K562 (cell line): ENCODE measurements at regions not wholly inside any gene's neighbourhood (a gene's known extent, or its start where the extent isn't known, plus 50 kb on each side); places are given as distances from the start of the nearest gene placed in this dataset.

Source experiments
- ATAC-seq: fragments of 200-7000 bp; cut with Tn5 transposase; 3 replicates; pipeline ENCODE4 v1.9.1; 2020; ENCODE audit warnings: moderate library complexity
- BruUV-seq: library from RNA; stranded (reverse); fragments of 400-500 nt; replicated peaks from 2 replicates; lab custom pipeline; 2021; lab: Mats Ljungman, UMichigan
- CTCF ChIA-PET: fragments of 300-600 bp; formaldehyde crosslinking; extraction: SDS; loops from one replicate; lab custom pipeline; 2021; ENCODE audit warnings: low intra/inter-chr PET ratio; lab: Yijun Ruan, JAX
- POLR2A ChIA-PET: fragments of 300-600, 350-650 bp; sonication (Branson Sonifier 250); formaldehyde crosslinking; extraction: SDS; loops from one replicate; lab custom pipeline; 2021; ENCODE audit warnings: antibody characterized with exemption, inconsistent platforms; lab: Yijun Ruan, JAX
- DNase-seq, 4 experiments: peaks; one replicate each; pipeline versions ENCODE4 v3.0.0 to v3.0.0-alpha.2; 2011 to 2018; ENCODE audit warnings: low spot score in 3 of 4, mixed read lengths in 3 of 4; ENCODE audit errors: extremely low read depth in 1 of 4
- FAIRE-seq: peaks from 2 replicates; lab custom pipeline; 2011; peaks lifted over from hg19 to GRCh38; lab: Jason Lieb, UNC
- H2AFZ ChIP-seq: 2 replicates; pipeline ENCODE4 v1.6.0; 2011; ENCODE audit warnings: low read depth, low read length, control low read depth, inconsistent platforms
- H3K27ac ChIP-seq: fragments of 200-600 bp; 3 replicates; pipeline ENCODE4 v1.8.0; 2011; ENCODE audit warnings: low read depth, mild to moderate bottlenecking, control low read depth, inconsistent platforms, low read length, moderate library complexity, mixed read lengths; ENCODE audit errors: extremely low read depth
- H3K27me3 ChIP-seq, 2 experiments: fragments of 300-600 bp in 1 of 2; 2 replicates in 1 of 2; 3 replicates in 1 of 2; pipeline versions ENCODE4 v1.6.0 to v1.8.0; 2011; ENCODE audit warnings: inconsistent platforms in 2 of 2, low read length in 2 of 2, mild to moderate bottlenecking in 1 of 2, mixed read lengths in 1 of 2, moderate library complexity in 1 of 2; ENCODE audit not compliant: control insufficient read depth in 2 of 2, insufficient read depth in 2 of 2
- H3K36me3 ChIP-seq: fragments of 300-600 bp; 3 replicates; pipeline ENCODE4 v1.8.0; 2011; ENCODE audit warnings: mild to moderate bottlenecking, low read length, inconsistent platforms; ENCODE audit not compliant: control insufficient read depth, insufficient read depth
- H3K4me1 ChIP-seq, 2 experiments: fragments of 200-600 bp in 1 of 2; replicated peaks in 1 of 2; 2 replicates in 1 of 2; 3 replicates in 1 of 2; pipeline versions ENCODE4 v1.5.1 to v1.8.0; 2011; ENCODE audit warnings: inconsistent platforms in 2 of 2, low read length in 2 of 2, mild to moderate bottlenecking in 1 of 2, mixed read lengths in 1 of 2, moderate library complexity in 1 of 2; ENCODE audit not compliant: control insufficient read depth in 2 of 2, insufficient read depth in 2 of 2
- H3K4me2 ChIP-seq: 2 replicates; pipeline ENCODE4 v1.6.1; 2011; ENCODE audit warnings: low read length, control low read depth, inconsistent platforms, mixed read lengths; ENCODE audit not compliant: insufficient read depth
- H3K4me3 ChIP-seq: fragments of 200-600 bp; sonication (generic), shearing (Covaris generic); 2 replicates; pipeline ENCODE4 v1.5.1; 2016; ENCODE audit warnings: control low read depth, inconsistent platforms
- H3K79me2 ChIP-seq: fragments of 200-600 bp; 3 replicates; pipeline ENCODE4 v1.8.0; 2011; ENCODE audit warnings: low read length, inconsistent platforms; ENCODE audit not compliant: control insufficient read depth, insufficient read depth
- H3K9ac ChIP-seq, 2 experiments: 2 replicates each; pipeline versions ENCODE4 v1.6.0 to v1.6.1; 2011; ENCODE audit warnings: low read depth in 2 of 2, low read length in 2 of 2, control low read depth in 1 of 2, inconsistent platforms in 1 of 2, mild to moderate bottlenecking in 1 of 2, mixed read lengths in 1 of 2; ENCODE audit not compliant: insufficient read depth in 1 of 2
- H3K9me1 ChIP-seq: one replicate; pipeline ENCODE4 v1.6.0; 2011; ENCODE audit warnings: inconsistent platforms, mild to moderate bottlenecking, low read length, moderate library complexity; ENCODE audit not compliant: control insufficient read depth, insufficient read depth
- H3K9me3 ChIP-seq: replicated peaks from 2 replicates; pipeline ENCODE4 v1.5.1; 2011; ENCODE audit warnings: low read depth, low read length, inconsistent platforms; ENCODE audit not compliant: control insufficient read depth, insufficient read depth
- H4K20me1 ChIP-seq: replicated peaks from 2 replicates; pipeline ENCODE4 v1.6.1; 2011; ENCODE audit warnings: low read length, inconsistent platforms, mixed read lengths; ENCODE audit not compliant: control insufficient read depth, insufficient read depth
- ARNT ChIP-seq, 2 experiments: fragments of 450-650 bp; IDR thresholded peaks; 2 replicates each; pipeline ENCODE4 v1.6.1; 2016; ENCODE audit warnings: mild to moderate bottlenecking in 1 of 2
- CC2D1A ChIP-seq: fragments of 450-650 bp; IDR thresholded peaks from 2 replicates; pipeline ENCODE4 v1.6.1; 2017; ENCODE audit warnings: mild to moderate bottlenecking
- CHD2 ChIP-seq: IDR thresholded peaks from 2 replicates; pipeline ENCODE4 v1.6.1; 2011; ENCODE audit warnings: low read depth, low read length
- CREM ChIP-seq: IDR thresholded peaks from 2 replicates; pipeline ENCODE4 v1.6.1; 2014; ENCODE audit warnings: antibody characterized with exemption, low read depth
- CSDE1 ChIP-seq, 2 experiments: fragments of 450-650 bp; IDR thresholded peaks; 2 replicates each; pipeline ENCODE4 v1.6.1; 2016; ENCODE audit warnings: mild to moderate bottlenecking in 1 of 2
- DNMT1 ChIP-seq: fragments of 450-650 bp; IDR thresholded peaks from 2 replicates; pipeline ENCODE4 v1.6.1; 2016; ENCODE audit warnings: antibody characterized with exemption, mild to moderate bottlenecking
- EP400 ChIP-seq: fragments of 450-650 bp; IDR thresholded peaks from 2 replicates; pipeline ENCODE4 v1.6.1; 2017; ENCODE audit warnings: antibody characterized with exemption, mild to moderate bottlenecking, moderate library complexity
- FUS ChIP-seq: fragments of 200-400 bp; formaldehyde crosslinking; optimal IDR thresholded peaks from 2 replicates; pipeline ENCODE3; 2017; ENCODE audit warnings: low read depth, low read length
- MAFF ChIP-seq: IDR thresholded peaks from 2 replicates; pipeline ENCODE4 v1.6.1; 2012; ENCODE audit warnings: low read length, improper control_type of control experiment
- NFYB ChIP-seq: IDR thresholded peaks from 2 replicates; pipeline ENCODE4 v1.6.1; 2011; ENCODE audit warnings: mild to moderate bottlenecking, moderate library complexity; ENCODE audit not compliant: insufficient read length; ENCODE audit errors: extremely low read depth
- PCBP1 ChIP-seq: fragments of 200-400 bp; formaldehyde crosslinking; IDR thresholded peaks from 2 replicates; pipeline ENCODE4 v1.6.1; 2018; ENCODE audit warnings: mild to moderate bottlenecking, low read depth, low read length; ENCODE audit not compliant: poor library complexity, severe bottlenecking
- PHF20 ChIP-seq: fragments of 450-650 bp; IDR thresholded peaks from 2 replicates; pipeline ENCODE4 v1.6.1; 2018; ENCODE audit not compliant: partially characterized antibody
- PYGO2 ChIP-seq: fragments of 450-650 bp; IDR thresholded peaks from 2 replicates; pipeline ENCODE4 v1.6.1; 2016; ENCODE audit warnings: mild to moderate bottlenecking, missing genetic modification characterization, moderate library complexity, missing compliant biosample characterization
- SAFB ChIP-seq: fragments of 200-400 bp; formaldehyde crosslinking; IDR thresholded peaks from 2 replicates; pipeline ENCODE4 v1.6.1; 2017; ENCODE audit warnings: low read depth, low read length, borderline replicate concordance
- SAP30 ChIP-seq: fragments of 200-600 bp; sonication (generic); IDR thresholded peaks from 2 replicates; pipeline ENCODE4 v1.6.1; 2012; ENCODE audit warnings: borderline replicate concordance, low read depth, mild to moderate bottlenecking, moderate library complexity, low read length, control low read depth, inconsistent platforms; ENCODE audit not compliant: insufficient read depth, poor library complexity, severe bottlenecking
- SIRT6 ChIP-seq: IDR thresholded peaks from one replicate; pipeline ENCODE4 v1.6.1; 2012; ENCODE audit warnings: low read depth, mild to moderate bottlenecking, control low read depth, inconsistent platforms, low read length, moderate library complexity
- SNRNP70 ChIP-seq: fragments of 200-400 bp; formaldehyde crosslinking; optimal IDR thresholded peaks from 2 replicates; pipeline ENCODE3; 2017; ENCODE audit warnings: low read depth, low read length
- TAF9B ChIP-seq: fragments of 450-650 bp; IDR thresholded peaks from 2 replicates; pipeline ENCODE4 v1.6.1; 2018; ENCODE audit warnings: mild to moderate bottlenecking; ENCODE audit not compliant: partially characterized antibody
- ZNF696 ChIP-seq: fragments of 250-450 bp; sonication (Bioruptor Pico); conservative IDR thresholded peaks from 2 replicates; pipeline ENCODE4 v1.4.0; 2020; ENCODE audit warnings: mild to moderate bottlenecking, moderate library complexity
- WGBS: fragments of 100-300 bp; shearing (Covaris generic); methylation state at CpG from one replicate; pipeline ENCODE4 v1.1.6; 2016; ENCODE audit warnings: low coverage, mixed read lengths; ENCODE audit not compliant: insufficient coverage; ENCODE audit errors: missing lambda C conversion rate; 5-methylcytosine and 5-hydroxymethylcytosine counted together
- in situ Hi-C: fragments of 300-500 bp; cut with MboI; formaldehyde crosslinking; loops from 4 replicates; pipeline ENCODE4 v1.15.0; 2018; ENCODE audit warnings: inconsistent platforms, mixed read lengths
- intact Hi-C: fragments of 100-400 bp; cut with micrococcal nuclease; formaldehyde crosslinking; loops from 2 replicates; pipeline ENCODE4 v1.14.2; 2022
- TF ChIP-seq, protein P1 (sequence below): IDR thresholded peaks from 2 replicates; pipeline ENCODE4 v1.6.1; 2016; ENCODE audit warnings: missing genetic modification characterization, missing compliant biosample characterization

DNA sequence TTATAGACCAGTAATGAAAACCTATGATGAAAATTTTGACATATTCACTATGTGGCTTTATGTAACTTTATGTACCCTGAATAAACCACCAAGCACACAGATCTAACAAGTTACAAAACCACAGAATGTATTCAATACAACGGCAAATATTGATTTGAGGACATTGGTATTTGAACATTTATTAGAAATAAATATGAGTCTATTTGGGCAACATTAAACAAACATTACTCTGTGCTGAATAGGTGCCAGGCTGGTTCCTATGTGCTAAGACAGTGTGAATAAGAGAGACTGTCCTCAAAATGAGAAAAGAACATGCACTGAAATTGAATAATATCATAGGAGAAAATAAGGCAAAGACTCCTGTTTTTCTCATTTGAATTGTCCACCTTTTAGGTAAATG is 1341.2 kb downstream of the PLA2G4A start:
- Histone ChIP-seq H3K4me1 (no peaks in the 10 kb centered on the region), H3K79me2 (no peaks in the 10 kb centered on the region), H3K9ac (no peak overlapping the region), H3K9me3 (no peaks in the 10 kb centered on the region), H4K20me1 (no peaks in the 10 kb centered on the region), H2AFZ (no peak overlapping the region), H3K36me3 (no peaks in the 10 kb centered on the region), H3K27ac (no peak overlapping the region), H3K27me3 (no peaks in the 10 kb centered on the region), H3K4me2 (no peak overlapping the region), H3K4me3 (no peak overlapping the region), H3K9me1 (no peaks in the 10 kb centered on the region)
- POLR2A ChIA-PET: no interaction called here
- FAIRE-seq (no peak), DNase-seq (no peak), ATAC-seq (no peak)
- TF ChIP-seq CHD2 (no peak), FUS (no peak), EP400 (no peak), SNRNP70 (no peak)
- 4% methylated on average over 1 of the region's 1 CpG for WGBS
- CTCF ChIA-PET: no interaction called here
- no TSS peak for BruUV-seq
- intact Hi-C loops: no loop called here
- in situ Hi-C loops: no loop called here

DNA sequence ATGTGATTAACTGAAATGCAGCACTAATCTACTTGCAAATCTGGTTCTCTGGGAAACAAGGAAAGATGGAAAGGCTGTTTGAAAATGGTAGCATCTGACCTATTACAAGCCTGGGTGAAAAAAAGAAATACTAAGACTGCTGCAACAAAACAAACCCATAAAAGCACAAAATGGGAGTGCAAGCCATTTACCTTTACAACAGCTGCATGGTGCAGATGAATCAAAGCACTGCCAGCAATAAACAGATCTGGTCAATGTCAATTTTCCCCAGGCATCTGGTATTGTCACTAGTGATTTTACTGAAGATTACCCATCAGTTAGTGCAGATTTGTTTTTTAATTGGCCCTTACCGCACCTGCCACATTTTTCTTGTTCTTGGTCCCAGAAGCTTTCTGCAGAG is 1341.7 kb downstream of the PLA2G4A start:
- H3K4me1 ChIP-seq: no peaks in the 10 kb centered on the region
- no peak for FAIRE-seq
- no peak overlapping the region for H3K9ac ChIP-seq
- ATAC-seq: no peak
- no peak overlapping the region for H2AFZ ChIP-seq
- no peak overlapping the region for H3K4me2 ChIP-seq
- H3K4me3 ChIP-seq: no peak overlapping the region
- DNase-seq: no peak
- WGBS: 0% methylated on average over 1 of the region's 1 CpG
- no peaks in the 10 kb centered on the region for H3K9me3 ChIP-seq
- ChIA-PET CTCF (no interaction called here), POLR2A (no interaction called here)
- H3K36me3 ChIP-seq: no peaks in the 10 kb centered on the region
- H3K79me2 ChIP-seq: no peaks in the 10 kb centered on the region
- intact Hi-C loops (no loop called here), in situ Hi-C loops (no loop called here)
- BruUV-seq: no TSS peak
- no peaks in the 10 kb centered on the region for H3K9me1 ChIP-seq
- no peaks in the 10 kb centered on the region for H3K27me3 ChIP-seq
- no peaks in the 10 kb centered on the region for H4K20me1 ChIP-seq
- H3K27ac ChIP-seq: no peak overlapping the region
- no peak for TF ChIP-seq NFYB
- no peak for TF ChIP-seq TAF9B
- no peak for TF ChIP-seq ZNF696 (CRISPR knock-in tag)
- TF ChIP-seq PYGO2: no peak
- no peak for TF ChIP-seq PHF20
- no peak for TF ChIP-seq CC2D1A
- no peak for TF ChIP-seq DNMT1
- TF ChIP-seq CREM: no peak
- TF ChIP-seq SAP30: no peak
- TF ChIP-seq CSDE1 (IDR thresholded peaks at IDR 0.05): no peak
- no peak for TF ChIP-seq SAFB
- no peak for TF ChIP-seq ARNT (IDR thresholded peaks at IDR 0.05)
- TF ChIP-seq MAFF: no peak
- no peak for TF ChIP-seq SIRT6
- TF ChIP-seq, protein P1, sequence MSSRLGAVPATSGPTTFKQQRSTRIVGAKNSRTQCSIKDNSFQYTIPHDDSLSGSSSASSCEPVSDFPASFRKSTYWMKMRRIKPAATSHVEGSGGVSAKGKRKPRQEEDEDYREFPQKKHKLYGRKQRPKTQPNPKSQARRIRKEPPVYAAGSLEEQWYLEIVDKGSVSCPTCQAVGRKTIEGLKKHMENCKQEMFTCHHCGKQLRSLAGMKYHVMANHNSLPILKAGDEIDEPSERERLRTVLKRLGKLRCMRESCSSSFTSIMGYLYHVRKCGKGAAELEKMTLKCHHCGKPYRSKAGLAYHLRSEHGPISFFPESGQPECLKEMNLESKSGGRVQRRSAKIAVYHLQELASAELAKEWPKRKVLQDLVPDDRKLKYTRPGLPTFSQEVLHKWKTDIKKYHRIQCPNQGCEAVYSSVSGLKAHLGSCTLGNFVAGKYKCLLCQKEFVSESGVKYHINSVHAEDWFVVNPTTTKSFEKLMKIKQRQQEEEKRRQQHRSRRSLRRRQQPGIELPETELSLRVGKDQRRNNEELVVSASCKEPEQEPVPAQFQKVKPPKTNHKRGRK (tag): no peak
- no peak for TF ChIP-seq PCBP1
